ENCODE measurements at regions not wholly inside any gene's neighbourhood (a gene's known extent, or its start where the extent isn't known, plus 50 kb on each side); places are given as distances from the start of the nearest gene placed in this dataset.

- H3K27ac Mint-ChIP-seq (ENCODE audit: unreplicated experiment), result no peak overlapping the region
- no TSS peak for BruUV-seq (replicated peaks)
- no peaks in the 10 kb centered on the region for H3K27me3 Mint-ChIP-seq (ENCODE audit: unreplicated experiment)
- H3K36me3 Mint-ChIP-seq (ENCODE audit: insufficient read depth, unreplicated experiment), result no peaks in the 10 kb centered on the region
- TF ChIP-seq CTCF (IDR thresholded peaks at IDR 0.05; ENCODE audit: unreplicated experiment), result no peak
- H3K4me3 Mint-ChIP-seq (ENCODE audit: low read depth, unreplicated experiment), result no peak overlapping the region
- CTCF ChIA-PET, result no interaction called here
- DNase-seq, result no peak
- peaks cover 12% of the 10 kb centered on the region for H3K4me1 Mint-ChIP-seq (ENCODE audit: low read depth, unreplicated experiment)
- intact Hi-C loops (cut with micrococcal nuclease; ENCODE audit: unreplicated experiment), result no loop called here
- no peaks in the 10 kb centered on the region for H3K9me3 Mint-ChIP-seq (ENCODE audit: low read depth, unreplicated experiment)
Observed at GRCh38 chr3:152122851-152123250, 145.9 kb upstream of the MBNL1 start.

DNA sequence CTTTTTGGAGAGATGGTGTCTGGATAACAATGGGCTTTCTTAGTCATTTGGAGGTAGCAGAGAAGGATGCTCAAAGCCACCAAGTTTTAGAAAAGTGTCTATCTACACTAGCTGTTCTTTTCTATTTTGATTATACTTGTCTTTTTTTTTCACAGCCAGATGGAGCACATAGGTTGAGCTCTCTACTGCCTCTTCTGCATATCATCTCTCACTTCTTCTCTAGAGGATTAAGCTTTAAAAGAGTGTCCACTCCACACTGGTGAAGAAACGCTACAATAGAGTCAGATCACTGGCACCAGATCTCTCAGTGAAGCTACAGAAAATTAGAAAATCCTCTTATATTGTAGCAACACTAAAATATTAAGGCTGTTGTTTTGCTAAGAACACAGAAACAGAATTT is 145.3 kb upstream of the MBNL1 start:
- Mint-ChIP-seq H3K4me1 (ENCODE audit: low read depth, unreplicated experiment) (peaks cover 12% of the 10 kb centered on the region), H3K9me3 (ENCODE audit: low read depth, unreplicated experiment) (no peaks in the 10 kb centered on the region), H3K27ac (ENCODE audit: unreplicated experiment) (no peak overlapping the region), H3K36me3 (ENCODE audit: insufficient read depth, unreplicated experiment) (no peaks in the 10 kb centered on the region), H3K27me3 (ENCODE audit: unreplicated experiment) (no peaks in the 10 kb centered on the region), H3K4me3 (ENCODE audit: low read depth, unreplicated experiment) (no peak overlapping the region)
- no peak for DNase-seq
- intact Hi-C loops (cut with micrococcal nuclease; ENCODE audit: unreplicated experiment), result no loop called here
- no peak for TF ChIP-seq CTCF (IDR thresholded peaks at IDR 0.05; ENCODE audit: unreplicated experiment)
- CTCF ChIA-PET, result no interaction called here
- BruUV-seq (replicated peaks), result no TSS peak

GRCh38 chr3:152126260-152126659 is 142.5 kb upstream of the MBNL1 start:
- intact Hi-C loops (cut with micrococcal nuclease; ENCODE audit: unreplicated experiment), result no loop called here
- no peak for TF ChIP-seq CTCF (IDR thresholded peaks at IDR 0.05; ENCODE audit: unreplicated experiment)
- Mint-ChIP-seq H3K4me3 (ENCODE audit: low read depth, unreplicated experiment) (no peak overlapping the region), H3K4me1 (ENCODE audit: low read depth, unreplicated experiment) (peaks cover 2% of the 10 kb centered on the region), H3K27ac (ENCODE audit: unreplicated experiment) (no peak overlapping the region), H3K27me3 (ENCODE audit: unreplicated experiment) (no peaks in the 10 kb centered on the region), H3K36me3 (ENCODE audit: insufficient read depth, unreplicated experiment) (no peaks in the 10 kb centered on the region), H3K9me3 (ENCODE audit: low read depth, unreplicated experiment) (no peaks in the 10 kb centered on the region)
- CTCF ChIA-PET, result interaction anchor here (0.6 kb wide), 1 partner anchor 317 kb away, joined by 3 read pairs; no protein-coding TSS in a partner anchor
- no peak for DNase-seq
- no TSS peak for BruUV-seq (replicated peaks)

DNA sequence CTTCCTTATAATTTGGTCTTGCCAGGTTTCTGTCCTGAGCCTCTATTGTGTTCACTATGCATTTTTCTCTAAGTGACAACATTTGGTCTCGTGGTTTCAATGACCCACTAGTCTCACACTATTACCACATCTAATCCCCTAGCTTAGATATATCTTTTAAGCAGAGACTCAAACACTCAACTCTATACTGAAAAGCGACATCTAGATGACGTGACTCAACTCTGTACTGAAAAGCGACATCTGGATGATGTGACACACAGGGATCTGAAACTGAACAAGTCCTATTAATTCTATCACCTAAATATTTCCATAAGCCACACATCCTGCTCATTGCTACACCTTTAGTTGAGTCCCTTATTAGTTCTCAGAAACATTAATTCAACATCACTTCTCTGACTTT is 141.7 kb upstream of the MBNL1 start:
- CTCF ChIA-PET, result no interaction called here
- no peak for TF ChIP-seq CTCF (IDR thresholded peaks at IDR 0.05; ENCODE audit: unreplicated experiment)

GRCh38 chr3:152128356-152128755 is 140.4 kb upstream of the MBNL1 start:
- Mint-ChIP-seq H3K27ac (ENCODE audit: unreplicated experiment) (no peak overlapping the region), H3K4me3 (ENCODE audit: low read depth, unreplicated experiment) (no peak overlapping the region), H3K36me3 (ENCODE audit: insufficient read depth, unreplicated experiment) (no peaks in the 10 kb centered on the region), H3K27me3 (ENCODE audit: unreplicated experiment) (no peaks in the 10 kb centered on the region), H3K4me1 (ENCODE audit: low read depth, unreplicated experiment) (no peaks in the 10 kb centered on the region), H3K9me3 (ENCODE audit: low read depth, unreplicated experiment) (no peaks in the 10 kb centered on the region)
- no TSS peak for BruUV-seq (replicated peaks)
- CTCF ChIA-PET, result no interaction called here
- intact Hi-C loops (cut with micrococcal nuclease; ENCODE audit: unreplicated experiment), result no loop called here
- no peak for DNase-seq
- TF ChIP-seq CTCF (IDR thresholded peaks at IDR 0.05; ENCODE audit: unreplicated experiment), result no peak

More for the DNA sequence above, 141.7 kb upstream of the MBNL1 start:
- H3K9me3 Mint-ChIP-seq (ENCODE audit: low read depth, unreplicated experiment), result no peaks in the 10 kb centered on the region
- no TSS peak for BruUV-seq (replicated peaks)
- H3K36me3 Mint-ChIP-seq (ENCODE audit: insufficient read depth, unreplicated experiment), result no peaks in the 10 kb centered on the region
- no peak for DNase-seq
- intact Hi-C loops (cut with micrococcal nuclease; ENCODE audit: unreplicated experiment), result no loop called here
- no peak overlapping the region for H3K4me3 Mint-ChIP-seq (ENCODE audit: low read depth, unreplicated experiment)
- H3K27ac Mint-ChIP-seq (ENCODE audit: unreplicated experiment), result no peak overlapping the region
- H3K4me1 Mint-ChIP-seq (ENCODE audit: low read depth, unreplicated experiment), result no peaks in the 10 kb centered on the region
- no peaks in the 10 kb centered on the region for H3K27me3 Mint-ChIP-seq (ENCODE audit: unreplicated experiment)
